ENCODE measurements at regions not wholly inside any gene's neighbourhood (a gene's known extent, or its start where the extent isn't known, plus 50 kb on each side); places are given as distances from the start of the nearest gene placed in this dataset.

GRCh38 chr2:186407611-186408010, 78.4 kb upstream of the ZC3H15 start:
- TF ChIP-seq POLR2A (IDR thresholded peaks at IDR 0.05): no peak
- no peak for TF ChIP-seq CTCF (IDR thresholded peaks at IDR 0.05)

Data from esophagus squamous epithelium (tissue), 4 donors.